ENCODE measurements at regions not wholly inside any gene's neighbourhood (a gene's known extent, or its start where the extent isn't known, plus 50 kb on each side); places are given as distances from the start of the nearest gene placed in this dataset.

- Histone ChIP-seq H3K4me1 (ENCODE audit: control insufficient read depth, low read length) (no peaks in the 10 kb centered on the region), H3K9me3 (ENCODE audit: control insufficient read depth, insufficient read depth, low read length) (no peaks in the 10 kb centered on the region)
These were observed 882.4 kb upstream of the EEF2KMT start for GRCh38 chr16:5979905-5980550.

GRCh38 chr16:5977329-5977728 lies 879.7 kb upstream of the EEF2KMT start:
- Histone ChIP-seq H3K4me2 (ENCODE audit: low read length) (no peak overlapping the region), H3K27ac (ENCODE audit: low read depth, low read length) (no peak overlapping the region), H3F3A (ENCODE audit: control insufficient read depth, insufficient read depth) (no peaks in the 10 kb centered on the region), H3K27me3 (ENCODE audit: control insufficient read depth, low read length) (no peaks in the 10 kb centered on the region), H4K20me1 (ENCODE audit: control insufficient read depth, insufficient read depth, low read depth, low read length) (no peaks in the 10 kb centered on the region), H3K36me3 (ENCODE audit: control insufficient read depth, low read length) (no peaks in the 10 kb centered on the region), H3K9me2 (replicated peaks; ENCODE audit: control insufficient read depth, low read length) (no peaks in the 10 kb centered on the region), H3K4me1 (ENCODE audit: control insufficient read depth, low read length) (no peaks in the 10 kb centered on the region), H3K9me3 (ENCODE audit: control insufficient read depth, insufficient read depth, low read length) (no peaks in the 10 kb centered on the region), H3K79me2 (ENCODE audit: control insufficient read depth, low read length) (no peaks in the 10 kb centered on the region), H3K4me3 (ENCODE audit: low read length) (no peak overlapping the region)
- no peak for TF ChIP-seq CTCF (IDR thresholded peaks at IDR 0.05; ENCODE audit: low read depth, low read length, poor library complexity, severe bottlenecking)

More at GRCh38 chr16:5979905-5980550, 882.4 kb upstream of the EEF2KMT start:
- no peak overlapping the region for H3K4me3 ChIP-seq (ENCODE audit: low read length)
- H4K20me1 ChIP-seq (ENCODE audit: control insufficient read depth, insufficient read depth, low read depth, low read length): no peaks in the 10 kb centered on the region
- no peaks in the 10 kb centered on the region for H3K36me3 ChIP-seq (ENCODE audit: control insufficient read depth, low read length)
- H3K4me2 ChIP-seq (ENCODE audit: low read length): no peak overlapping the region
- H3K79me2 ChIP-seq (ENCODE audit: control insufficient read depth, low read length): no peaks in the 10 kb centered on the region
- no peaks in the 10 kb centered on the region for H3F3A ChIP-seq (ENCODE audit: control insufficient read depth, insufficient read depth)
- no peak overlapping the region for H3K27ac ChIP-seq (ENCODE audit: low read depth, low read length)
- no peaks in the 10 kb centered on the region for H3K27me3 ChIP-seq (ENCODE audit: control insufficient read depth, low read length)
- TF ChIP-seq EZH2phosphoT487 (IDR thresholded peaks at IDR 0.05; ENCODE audit: borderline replicate concordance, low read length) (no peak), CTCF (IDR thresholded peaks at IDR 0.05; ENCODE audit: low read depth, low read length, poor library complexity, severe bottlenecking) (no peak)
- no peaks in the 10 kb centered on the region for H3K9me2 ChIP-seq (replicated peaks; ENCODE audit: control insufficient read depth, low read length)

GRCh38 chr16:5972747-5973146 lies 875.2 kb upstream of the EEF2KMT start:
- Histone ChIP-seq H4K20me1 (ENCODE audit: control insufficient read depth, insufficient read depth, low read depth, low read length) (no peaks in the 10 kb centered on the region), H3K27me3 (ENCODE audit: control insufficient read depth, low read length) (no peaks in the 10 kb centered on the region), H3K4me3 (ENCODE audit: low read length) (no peak overlapping the region), H3K36me3 (ENCODE audit: control insufficient read depth, low read length) (no peaks in the 10 kb centered on the region), H3F3A (ENCODE audit: control insufficient read depth, insufficient read depth) (no peaks in the 10 kb centered on the region), H3K79me2 (ENCODE audit: control insufficient read depth, low read length) (no peaks in the 10 kb centered on the region), H3K9me2 (replicated peaks; ENCODE audit: control insufficient read depth, low read length) (no peaks in the 10 kb centered on the region), H3K4me2 (ENCODE audit: low read length) (no peak overlapping the region), H3K27ac (ENCODE audit: low read depth, low read length) (no peak overlapping the region), H3K9me3 (ENCODE audit: control insufficient read depth, insufficient read depth, low read length) (peaks cover 14% of the 10 kb centered on the region), H3K4me1 (ENCODE audit: control insufficient read depth, low read length) (peaks cover 6% of the 10 kb centered on the region)
- TF ChIP-seq CTCF (IDR thresholded peaks at IDR 0.05; ENCODE audit: low read depth, low read length, poor library complexity, severe bottlenecking) (no peak), EZH2phosphoT487 (IDR thresholded peaks at IDR 0.05; ENCODE audit: borderline replicate concordance, low read length) (no peak)
